Keratinocyte (primary cell): ENCODE measurements at regions not wholly inside any gene's neighbourhood (a gene's known extent, or its start where the extent isn't known, plus 50 kb on each side); places are given as distances from the start of the nearest gene placed in this dataset.

Source experiments
- DNase-seq: peaks from one replicate; pipeline ENCODE4 v3.0.0-alpha.2; 2011; ENCODE audit warnings: low read depth, missing footprints, low spot score
- FAIRE-seq: peaks from 2 replicates; lab custom pipeline; 2011; peaks lifted over from hg19 to GRCh38; lab: Jason Lieb, UNC
- H2AFZ ChIP-seq: 2 replicates; pipeline ENCODE4 v1.6.0; 2012; ENCODE audit warnings: low read length, control low read depth, inconsistent platforms; ENCODE audit not compliant: control insufficient read depth
- H3K27ac ChIP-seq: 2 replicates; pipeline ENCODE4 v1.5.1; 2011; ENCODE audit warnings: low read length; ENCODE audit not compliant: control insufficient read depth, insufficient read depth
- H3K27me3 ChIP-seq: 3 replicates; pipeline ENCODE4 v1.6.0; 2011; ENCODE audit warnings: low read length; ENCODE audit not compliant: control insufficient read depth, insufficient read depth; ENCODE audit errors: extremely low read depth
- H3K36me3 ChIP-seq, 2 experiments: 2 replicates in 1 of 2; 3 replicates in 1 of 2; pipeline ENCODE4 v1.5.1; 2011; ENCODE audit warnings: low read length in 2 of 2, mild to moderate bottlenecking in 1 of 2; ENCODE audit not compliant: control insufficient read depth in 2 of 2, insufficient read depth in 2 of 2; ENCODE audit errors: extremely low read depth in 1 of 2
- H3K4me1 ChIP-seq: 3 replicates; pipeline ENCODE4 v1.5.1; 2011; ENCODE audit warnings: low read length; ENCODE audit not compliant: control insufficient read depth, insufficient read depth; ENCODE audit errors: extremely low read depth
- H3K4me2 ChIP-seq: 3 replicates; pipeline ENCODE4 v1.6.0; 2011; ENCODE audit warnings: low read depth, low read length; ENCODE audit not compliant: control insufficient read depth, insufficient read depth; ENCODE audit errors: extremely low read depth
- H3K4me3 ChIP-seq, 3 experiments: fragments of 200-600 bp in 1 of 3; sonication (generic) in 1 of 3; 2 replicates in 2 of 3; 3 replicates in 1 of 3; pipeline ENCODE4 v1.5.1; 2011 to 2016; ENCODE audit warnings: low read length in 3 of 3, mild to moderate bottlenecking in 3 of 3, control low read depth in 2 of 3, inconsistent platforms in 1 of 3, low read depth in 1 of 3, mixed read lengths in 1 of 3, mixed run types in 1 of 3, moderate library complexity in 1 of 3; ENCODE audit not compliant: control insufficient read depth in 2 of 3, insufficient read depth in 2 of 3; ENCODE audit errors: extremely low read depth in 1 of 3
- H3K79me2 ChIP-seq: 2 replicates; pipeline ENCODE4 v1.6.0; 2012; ENCODE audit warnings: low read length; ENCODE audit not compliant: control insufficient read depth, insufficient read depth
- H3K9ac ChIP-seq: 3 replicates; pipeline ENCODE4 v1.6.0; 2011; ENCODE audit warnings: low read length; ENCODE audit not compliant: control insufficient read depth, insufficient read depth; ENCODE audit errors: extremely low read depth
- H3K9me1 ChIP-seq: 3 replicates; pipeline ENCODE4 v1.6.0; 2011; ENCODE audit warnings: low read length; ENCODE audit not compliant: control insufficient read depth, insufficient read depth; ENCODE audit errors: extremely low read depth
- H3K9me3 ChIP-seq: 2 replicates; pipeline ENCODE4 v1.5.1; 2012; ENCODE audit warnings: low read depth, low read length; ENCODE audit not compliant: control insufficient read depth
- H4K20me1 ChIP-seq: 3 replicates; pipeline ENCODE4 v1.6.0; 2011; ENCODE audit warnings: low read length; ENCODE audit not compliant: control insufficient read depth, insufficient read depth; ENCODE audit errors: extremely low read depth
- EZH2 ChIP-seq: IDR thresholded peaks from one replicate; pipeline ENCODE4 v1.6.1; 2012; ENCODE audit warnings: inconsistent platforms, mild to moderate bottlenecking, low read length, moderate library complexity
- dilution Hi-C: fragments of 300-500 bp; cut with MboI; formaldehyde crosslinking; loops from one replicate; pipeline ENCODE4 v1.7.0; 2020; ENCODE audit warnings: low sequenced_read_pairs; ENCODE audit not compliant: extremely low pct_ligation_motif_present
- TF ChIP-seq, protein P1 (sequence below), 3 experiments: IDR thresholded peaks in 1 of 3; conservative IDR thresholded peaks in 1 of 3; optimal IDR thresholded peaks in 1 of 3; 2 replicates in 2 of 3; 3 replicates in 1 of 3; pipeline versions ENCODE3 to v1.5.1; 2011; ENCODE audit warnings: low read length in 3 of 3, mild to moderate bottlenecking in 3 of 3, moderate library complexity in 2 of 3, control low read depth in 1 of 3, inconsistent platforms in 1 of 3; ENCODE audit not compliant: insufficient read depth in 2 of 3; ENCODE audit errors: extremely low read depth in 1 of 3

DNA sequence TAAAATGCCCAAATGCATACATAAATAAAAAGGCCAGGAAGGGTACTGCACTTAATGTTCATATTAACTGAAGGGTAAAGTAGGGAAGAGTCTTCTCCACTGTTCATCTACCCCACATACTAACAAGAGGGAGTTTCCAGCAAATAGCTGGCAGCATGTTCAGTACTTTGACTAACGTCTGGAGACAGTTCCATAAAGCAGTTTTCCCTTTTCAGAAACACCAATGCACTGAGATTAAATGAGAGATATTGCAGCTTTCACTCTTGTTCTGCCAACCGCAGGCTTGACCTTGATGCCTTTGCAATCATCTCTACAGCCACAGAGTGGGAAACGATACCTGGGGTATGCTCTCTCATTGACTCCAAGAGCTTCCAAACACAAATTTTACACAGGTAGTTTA, 2123.1 kb upstream of the TENM3 start:
- Histone ChIP-seq H3K4me3 (no peak overlapping the region), H3K9me3 (no peaks in the 10 kb centered on the region), H3K27ac (no peak overlapping the region), H3K4me2 (no peak overlapping the region), H3K36me3 (no peaks in the 10 kb centered on the region), H4K20me1 (no peaks in the 10 kb centered on the region), H3K4me1 (no peaks in the 10 kb centered on the region), H3K9ac (no peak overlapping the region), H3K9me1 (no peaks in the 10 kb centered on the region), H2AFZ (no peak overlapping the region), H3K79me2 (no peaks in the 10 kb centered on the region), H3K27me3 (no peaks in the 10 kb centered on the region)
- no peak for DNase-seq
- TF ChIP-seq EZH2 = no peak
- TF ChIP-seq, protein P1, sequence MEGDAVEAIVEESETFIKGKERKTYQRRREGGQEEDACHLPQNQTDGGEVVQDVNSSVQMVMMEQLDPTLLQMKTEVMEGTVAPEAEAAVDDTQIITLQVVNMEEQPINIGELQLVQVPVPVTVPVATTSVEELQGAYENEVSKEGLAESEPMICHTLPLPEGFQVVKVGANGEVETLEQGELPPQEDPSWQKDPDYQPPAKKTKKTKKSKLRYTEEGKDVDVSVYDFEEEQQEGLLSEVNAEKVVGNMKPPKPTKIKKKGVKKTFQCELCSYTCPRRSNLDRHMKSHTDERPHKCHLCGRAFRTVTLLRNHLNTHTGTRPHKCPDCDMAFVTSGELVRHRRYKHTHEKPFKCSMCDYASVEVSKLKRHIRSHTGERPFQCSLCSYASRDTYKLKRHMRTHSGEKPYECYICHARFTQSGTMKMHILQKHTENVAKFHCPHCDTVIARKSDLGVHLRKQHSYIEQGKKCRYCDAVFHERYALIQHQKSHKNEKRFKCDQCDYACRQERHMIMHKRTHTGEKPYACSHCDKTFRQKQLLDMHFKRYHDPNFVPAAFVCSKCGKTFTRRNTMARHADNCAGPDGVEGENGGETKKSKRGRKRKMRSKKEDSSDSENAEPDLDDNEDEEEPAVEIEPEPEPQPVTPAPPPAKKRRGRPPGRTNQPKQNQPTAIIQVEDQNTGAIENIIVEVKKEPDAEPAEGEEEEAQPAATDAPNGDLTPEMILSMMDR (optimal IDR thresholded peaks at IDR 0.05 in 1 of 3, IDR thresholded peaks at IDR 0.05 in 1 of 3, conservative IDR thresholded peaks at IDR 0.05 in 1 of 3; ENCODE audit: extremely low read depth in 1 of 3, insufficient read depth in 2 of 3, low read length in 3 of 3) = no peak
- no peak for FAIRE-seq
- dilution Hi-C loops = no loop called here

DNA sequence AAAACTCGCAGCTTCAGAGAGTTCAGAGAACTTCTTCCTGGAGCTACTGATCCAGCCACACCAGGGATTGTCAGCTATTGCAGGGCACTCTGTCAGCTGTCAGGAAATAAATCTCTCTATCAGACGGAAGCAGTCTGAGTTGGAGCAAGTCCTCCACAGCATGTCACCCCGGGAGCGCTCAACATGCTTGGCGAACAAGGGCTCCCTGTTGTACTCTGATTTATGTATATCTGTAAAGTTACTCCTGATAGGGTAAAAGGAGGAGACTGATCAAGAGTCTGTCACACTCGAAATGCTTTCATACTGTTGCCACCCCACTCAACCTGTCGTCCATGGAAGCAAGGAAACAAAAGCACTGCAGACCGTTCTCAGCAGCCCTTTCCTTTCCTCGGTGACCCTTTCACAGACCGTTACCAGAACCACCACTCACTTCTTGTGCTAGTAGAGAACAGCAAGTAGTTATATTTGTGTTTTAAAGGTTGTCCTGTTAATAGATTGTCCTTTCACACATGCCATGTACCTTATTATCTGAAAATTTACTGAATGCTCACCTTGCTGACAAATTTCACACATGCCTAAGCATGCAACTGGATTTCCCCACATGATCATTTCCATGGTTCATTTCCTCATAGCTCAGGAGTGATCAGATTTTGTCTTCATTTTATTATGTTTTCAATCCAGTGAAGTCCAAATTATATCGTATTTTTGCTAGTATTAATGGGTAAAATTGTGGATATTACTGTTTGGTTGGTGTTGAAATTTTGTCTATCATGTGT, 2108.9 kb upstream of the TENM3 start:
- H3K9me3 ChIP-seq = no peaks in the 10 kb centered on the region
- H2AFZ ChIP-seq = peak overlapping the region; percentile 100
- H3K9me1 ChIP-seq = no peaks in the 10 kb centered on the region
- H3K36me3 ChIP-seq = no peaks in the 10 kb centered on the region
- dilution Hi-C loops = no loop called here
- H3K9ac ChIP-seq = peak overlapping the region; percentile 72
- no peaks in the 10 kb centered on the region for H3K27me3 ChIP-seq
- peaks cover 15% of the 10 kb centered on the region for H3K4me1 ChIP-seq
- H3K4me2 ChIP-seq = peak overlapping the region; percentile 95
- H4K20me1 ChIP-seq = no peaks in the 10 kb centered on the region
- FAIRE-seq (peak; percentile 77), DNase-seq (peak; percentile 26)
- no peaks in the 10 kb centered on the region for H3K79me2 ChIP-seq
- TF ChIP-seq, protein P1 (optimal IDR thresholded peaks at IDR 0.05 in 1 of 3, IDR thresholded peaks at IDR 0.05 in 1 of 3, conservative IDR thresholded peaks at IDR 0.05 in 1 of 3; ENCODE audit: extremely low read depth in 1 of 3, insufficient read depth in 2 of 3, low read length in 3 of 3) = no peak
- TF ChIP-seq EZH2 = no peak
- peak overlapping the region; percentile 3 to 73 (median 70) for H3K4me3 ChIP-seq
- peak overlapping the region; percentile 70 for H3K27ac ChIP-seq
